ENCODE measurements at regions not wholly inside any gene's neighbourhood (a gene's known extent, or its start where the extent isn't known, plus 50 kb on each side); places are given as distances from the start of the nearest gene placed in this dataset.

GRCh38 chr21:29406385-29406784, 107.7 kb downstream of the BACH1 start:
- POLR2A ChIA-PET: no interaction called here
- Histone ChIP-seq H3K9me3 (ENCODE audit: control insufficient read depth, insufficient read depth, low read depth, low read length) (no peaks in the 10 kb centered on the region), H3K4me1 (ENCODE audit: control insufficient read depth, insufficient read depth, low read length) (no peaks in the 10 kb centered on the region), H3K27me3 (ENCODE audit: control insufficient read depth, insufficient read depth, low read length) (no peaks in the 10 kb centered on the region), H3K4me3 (ENCODE audit: low read depth in 2 of 2, low read length in 2 of 2) (no peak overlapping the region), H3K36me3 (ENCODE audit: control insufficient read depth, insufficient read depth, low read length) (no peaks in the 10 kb centered on the region), H3K27ac (ENCODE audit: low read length) (no peak overlapping the region)
- no TSS peak for BruUV-seq (replicated peaks)
- intact Hi-C loops (cut with micrococcal nuclease; ENCODE audit: unreplicated experiment): no loop called here
- CTCF ChIA-PET: no interaction called here
- in situ Hi-C loops (cut with HindIII; ENCODE audit: low pct_unique_long_range_greater_than_20kb, low sequenced_read_pairs): no loop called here
- ATAC-seq: no peak
- TF ChIP-seq SIN3A (IDR thresholded peaks at IDR 0.05; ENCODE audit: borderline replicate concordance, insufficient read depth, low read depth, low read length) (no peak), POLR2AphosphoS5 (IDR thresholded peaks at IDR 0.05; ENCODE audit: low read depth, low read length) (no peak), TCF7L2 (IDR thresholded peaks at IDR 0.05; ENCODE audit: low read depth, low read length) (no peak), REST (IDR thresholded peaks at IDR 0.05; ENCODE audit: insufficient read depth in 1 of 2, low read depth in 2 of 2, low read length in 1 of 2) (no peak), CTCF (IDR thresholded peaks at IDR 0.05) (no peak)
- no peak for DNase-seq (ENCODE audit: low read depth, low spot score)

GRCh38 chr21:29407571-29407970, 108.8 kb downstream of the BACH1 start:
- no peak for DNase-seq (ENCODE audit: low read depth, low spot score)
- H3K4me1 ChIP-seq (ENCODE audit: control insufficient read depth, insufficient read depth, low read length): no peaks in the 10 kb centered on the region
- no peak overlapping the region for H3K27ac ChIP-seq (ENCODE audit: low read length)
- no peak overlapping the region for H3K4me3 ChIP-seq (ENCODE audit: low read depth in 2 of 2, low read length in 2 of 2)
- TF ChIP-seq POLR2AphosphoS5 (IDR thresholded peaks at IDR 0.05; ENCODE audit: low read depth, low read length): no peak
- no peak for TF ChIP-seq REST (IDR thresholded peaks at IDR 0.05; ENCODE audit: insufficient read depth in 1 of 2, low read depth in 2 of 2, low read length in 1 of 2)
- no peak for TF ChIP-seq TCF7L2 (IDR thresholded peaks at IDR 0.05; ENCODE audit: low read depth, low read length)
- no peak for TF ChIP-seq SIN3A (IDR thresholded peaks at IDR 0.05; ENCODE audit: borderline replicate concordance, insufficient read depth, low read depth, low read length)
- no peak for TF ChIP-seq CTCF (IDR thresholded peaks at IDR 0.05)
- ChIA-PET POLR2A (no interaction called here), CTCF (no interaction called here)
- ATAC-seq: no peak
- intact Hi-C loops (cut with micrococcal nuclease; ENCODE audit: unreplicated experiment): no loop called here
- BruUV-seq (replicated peaks): no TSS peak
- H3K27me3 ChIP-seq (ENCODE audit: control insufficient read depth, insufficient read depth, low read length): no peaks in the 10 kb centered on the region
- H3K9me3 ChIP-seq (ENCODE audit: control insufficient read depth, insufficient read depth, low read depth, low read length): no peaks in the 10 kb centered on the region
- H3K36me3 ChIP-seq (ENCODE audit: control insufficient read depth, insufficient read depth, low read length): no peaks in the 10 kb centered on the region
- in situ Hi-C loops (cut with HindIII; ENCODE audit: low pct_unique_long_range_greater_than_20kb, low sequenced_read_pairs): no loop called here

Measured in Panc1 (cell line).